ENCODE measurements at regions not wholly inside any gene's neighbourhood (a gene's known extent, or its start where the extent isn't known, plus 50 kb on each side); places are given as distances from the start of the nearest gene placed in this dataset.

DNA sequence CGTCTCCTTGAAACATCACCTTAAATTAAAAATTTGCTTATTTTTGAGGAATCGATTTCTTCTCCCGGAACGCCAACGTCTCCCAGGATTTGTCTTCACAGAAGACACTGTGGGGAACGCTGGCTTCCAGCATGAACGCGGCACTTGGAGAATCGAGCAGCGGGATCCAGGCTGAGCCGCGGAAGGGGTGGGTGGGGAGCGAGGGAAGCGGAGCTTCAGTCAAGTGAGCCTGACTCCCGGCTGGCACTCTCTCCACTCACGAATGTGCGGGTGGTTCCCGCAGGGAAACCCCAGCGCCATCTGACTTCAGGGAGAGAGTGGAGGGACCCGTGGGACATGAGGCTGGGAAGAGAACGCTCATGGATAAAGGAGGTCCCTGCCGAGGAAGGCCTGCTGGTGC, 506.0 kb upstream of the TMEM132C start:
- ChIA-PET POLR2A (no interaction called here), CTCF (no interaction called here)
- no peak for DNase-seq (ENCODE audit: low read depth, low spot score)
- H3K4me3 ChIP-seq (ENCODE audit: low read depth, low read length): no peak overlapping the region
- no peak for TF ChIP-seq CTCF (IDR thresholded peaks at IDR 0.05; ENCODE audit: insufficient read depth, low read length, missing control alignments)

DNA sequence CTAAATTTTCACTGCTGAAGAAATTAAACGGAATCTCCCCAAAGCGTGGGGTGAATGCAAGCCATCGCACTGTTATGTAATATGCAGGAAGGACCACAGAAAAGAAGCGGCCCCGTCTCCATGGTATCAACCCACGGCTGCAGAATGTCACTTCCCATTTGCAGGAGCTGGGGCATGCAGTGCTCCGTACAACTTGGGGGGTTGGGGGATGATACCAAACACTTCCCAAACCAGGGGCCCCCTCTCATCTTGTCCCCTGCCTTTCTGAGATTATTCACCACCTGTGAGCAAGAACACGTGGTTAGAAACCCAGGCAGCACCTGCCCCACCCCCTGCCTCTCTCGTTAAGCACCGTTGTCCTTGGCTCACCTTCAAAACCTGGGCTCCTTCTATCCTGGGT, 505.1 kb upstream of the TMEM132C start:
- no peak for DNase-seq (ENCODE audit: low read depth, low spot score)
- no peak overlapping the region for H3K4me3 ChIP-seq (ENCODE audit: low read depth, low read length)
- ChIA-PET CTCF (interaction anchor here (0.7 kb wide), 1 partner anchor 18 kb away, joined by 3 read pairs; no protein-coding TSS in a partner anchor), POLR2A (no interaction called here)
- no peak for TF ChIP-seq CTCF (IDR thresholded peaks at IDR 0.05; ENCODE audit: insufficient read depth, low read length, missing control alignments)

- no peak for TF ChIP-seq CTCF (IDR thresholded peaks at IDR 0.05; ENCODE audit: insufficient read depth, low read length, missing control alignments)
- CTCF ChIA-PET: no interaction called here
- no peak overlapping the region for H3K4me3 ChIP-seq (ENCODE audit: low read depth, low read length)
- POLR2A ChIA-PET: no interaction called here
- no peak for DNase-seq (ENCODE audit: low read depth, low spot score)
Observed at GRCh38 chr12:127767656-127768055, 499.3 kb upstream of the TMEM132C start.

DNA sequence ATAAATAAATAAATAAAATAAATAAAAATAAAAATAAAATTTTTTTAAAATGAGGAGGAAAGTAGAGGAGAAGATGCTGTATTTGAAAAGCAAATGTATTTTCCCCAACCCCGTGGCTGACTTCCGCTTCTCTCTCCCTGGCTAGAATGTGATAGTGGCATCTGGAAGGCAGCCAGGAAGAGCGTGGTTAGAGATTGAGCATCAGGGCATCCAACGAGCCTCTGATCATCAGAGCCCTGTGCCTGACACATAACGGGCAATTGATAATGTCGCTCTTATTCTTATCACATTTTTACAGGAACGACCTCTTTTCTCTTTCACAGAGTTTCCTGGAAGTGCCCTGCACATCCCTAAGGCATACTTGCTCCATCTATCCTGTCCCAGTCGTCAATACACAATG, 496.9 kb upstream of the TMEM132C start:
- CTCF ChIA-PET: no interaction called here

GRCh38 chr12:127771546-127771945, 495.4 kb upstream of the TMEM132C start:
- no peak for TF ChIP-seq CTCF (IDR thresholded peaks at IDR 0.05; ENCODE audit: insufficient read depth, low read length, missing control alignments)
- CTCF ChIA-PET: no interaction called here
- no peak overlapping the region for H3K4me3 ChIP-seq (ENCODE audit: low read depth, low read length)
- POLR2A ChIA-PET: no interaction called here
- no peak for DNase-seq (ENCODE audit: low read depth, low spot score)

More for the DNA sequence above, 496.9 kb upstream of the TMEM132C start:
- TF ChIP-seq CTCF (IDR thresholded peaks at IDR 0.05; ENCODE audit: insufficient read depth, low read length, missing control alignments): no peak
- DNase-seq (ENCODE audit: low read depth, low spot score): no peak
- POLR2A ChIA-PET: no interaction called here
- no peak overlapping the region for H3K4me3 ChIP-seq (ENCODE audit: low read depth, low read length)

DNA sequence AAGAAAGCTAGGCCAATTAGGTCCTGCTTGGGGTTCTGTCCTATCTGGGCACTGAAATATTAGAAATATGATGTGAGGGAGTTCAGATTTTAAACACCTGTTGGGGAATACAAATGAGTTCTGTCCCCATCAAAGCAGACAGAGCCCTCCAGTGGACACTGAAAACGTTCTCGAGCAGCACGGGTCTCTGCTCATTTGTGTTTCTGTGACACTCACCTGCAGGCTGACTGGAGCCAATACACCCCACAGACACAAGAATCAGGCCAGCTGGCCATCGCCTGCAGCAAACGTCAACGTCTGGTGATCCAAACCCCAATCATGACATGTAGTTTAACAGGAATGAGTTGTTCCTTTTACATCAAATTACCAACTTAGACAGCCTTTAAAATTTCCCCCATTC, 493.4 kb upstream of the TMEM132C start:
- H3K4me3 ChIP-seq (ENCODE audit: low read depth, low read length): no peak overlapping the region
- TF ChIP-seq CTCF (IDR thresholded peaks at IDR 0.05; ENCODE audit: insufficient read depth, low read length, missing control alignments): no peak
- ChIA-PET POLR2A (no interaction called here), CTCF (no interaction called here)
- DNase-seq (ENCODE audit: low read depth, low spot score): no peak
